ENCODE measurements at regions not wholly inside any gene's neighbourhood (a gene's known extent, or its start where the extent isn't known, plus 50 kb on each side); places are given as distances from the start of the nearest gene placed in this dataset.

DNA sequence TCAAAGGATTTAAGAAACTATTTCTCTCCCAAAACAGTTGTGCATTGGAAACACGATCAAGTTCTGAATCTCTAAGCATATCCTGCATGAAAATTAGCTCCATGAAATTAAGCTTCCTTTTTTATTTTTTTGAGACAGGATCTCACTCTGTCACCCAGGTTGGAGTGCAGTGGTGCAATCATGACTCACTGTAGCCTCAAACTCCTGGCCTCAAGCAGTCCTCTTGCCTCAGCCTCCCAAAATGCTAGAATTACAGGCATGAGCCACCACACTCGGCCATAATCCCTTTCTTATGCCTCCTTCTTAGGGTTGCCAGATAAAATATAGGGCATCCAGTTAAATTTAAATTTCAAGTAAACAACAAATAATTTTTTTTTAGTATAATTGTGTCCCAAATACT lies 124.4 kb downstream of the ARL4C start:
- TF ChIP-seq, protein P1, sequence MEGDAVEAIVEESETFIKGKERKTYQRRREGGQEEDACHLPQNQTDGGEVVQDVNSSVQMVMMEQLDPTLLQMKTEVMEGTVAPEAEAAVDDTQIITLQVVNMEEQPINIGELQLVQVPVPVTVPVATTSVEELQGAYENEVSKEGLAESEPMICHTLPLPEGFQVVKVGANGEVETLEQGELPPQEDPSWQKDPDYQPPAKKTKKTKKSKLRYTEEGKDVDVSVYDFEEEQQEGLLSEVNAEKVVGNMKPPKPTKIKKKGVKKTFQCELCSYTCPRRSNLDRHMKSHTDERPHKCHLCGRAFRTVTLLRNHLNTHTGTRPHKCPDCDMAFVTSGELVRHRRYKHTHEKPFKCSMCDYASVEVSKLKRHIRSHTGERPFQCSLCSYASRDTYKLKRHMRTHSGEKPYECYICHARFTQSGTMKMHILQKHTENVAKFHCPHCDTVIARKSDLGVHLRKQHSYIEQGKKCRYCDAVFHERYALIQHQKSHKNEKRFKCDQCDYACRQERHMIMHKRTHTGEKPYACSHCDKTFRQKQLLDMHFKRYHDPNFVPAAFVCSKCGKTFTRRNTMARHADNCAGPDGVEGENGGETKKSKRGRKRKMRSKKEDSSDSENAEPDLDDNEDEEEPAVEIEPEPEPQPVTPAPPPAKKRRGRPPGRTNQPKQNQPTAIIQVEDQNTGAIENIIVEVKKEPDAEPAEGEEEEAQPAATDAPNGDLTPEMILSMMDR (IDR thresholded peaks at IDR 0.05; ENCODE audit: low read length), result no peak
- TF ChIP-seq EZH2 (IDR thresholded peaks at IDR 0.05; ENCODE audit: borderline replicate concordance, low read length), result no peak
